Upper lobe of left lung (tissue), 6 donors: ENCODE measurements at regions not wholly inside any gene's neighbourhood (a gene's known extent, or its start where the extent isn't known, plus 50 kb on each side); places are given as distances from the start of the nearest gene placed in this dataset.

ENCODE experiments used
- ATAC-seq, 2 donors: fragments of 200-7000 bp; cut with Tn5 transposase; one replicate each; pipeline ENCODE4 v1.9.1; 2022; ENCODE audit warnings: mild to moderate bottlenecking in 2 of 2, moderate library complexity in 2 of 2; ENCODE audit not compliant: low FRiP score in 2 of 2
- DNase-seq, 2 donors: peaks; one replicate each; pipeline ENCODE4 v3.0.0-alpha.2; 2019 to 2020
- H3K27ac ChIP-seq, 4 donors: fragments of 200-600 bp; sonication (generic); one replicate each; pipeline ENCODE4 v1.5.1; 2016 to 2019
- H3K27me3 ChIP-seq, 4 donors: fragments of 200-600 bp; sonication (generic); one replicate each; pipeline ENCODE4 v1.5.1; 2017 to 2019
- H3K36me3 ChIP-seq, 4 donors: fragments of 200-600 bp; sonication (generic); one replicate each; pipeline ENCODE4 v1.5.1; 2016 to 2019
- H3K4me1 ChIP-seq, 4 donors: fragments of 200-600 bp; sonication (generic); one replicate each; pipeline ENCODE4 v1.5.1; 2018 to 2019
- H3K4me3 ChIP-seq, 4 donors: fragments of 200-600 bp; sonication (generic); one replicate each; pipeline ENCODE4 v1.5.1; 2017 to 2019; ENCODE audit warnings: mild to moderate bottlenecking in 2 of 4, moderate library complexity in 1 of 4
- H3K9me3 ChIP-seq, 4 donors: fragments of 200-600 bp; sonication (generic); one replicate each; pipeline ENCODE4 v1.5.1; 2018 to 2019
- EP300 ChIP-seq, 4 donors: sonication (generic); formaldehyde crosslinking; IDR thresholded peaks; one replicate each; pipeline ENCODE4 v1.5.1; 2017; ENCODE audit warnings: antibody characterized with exemption in 4 of 4, control low read depth in 2 of 4
- POLR2A ChIP-seq, 4 donors: fragments of 450-650 bp; IDR thresholded peaks; one replicate each; pipeline ENCODE4 v1.5.1; 2016 to 2017; ENCODE audit warnings: antibody characterized with exemption in 4 of 4, mild to moderate bottlenecking in 2 of 4
- POLR2AphosphoS5 ChIP-seq, 2 donors: sonication (generic); formaldehyde crosslinking; IDR thresholded peaks; one replicate each; pipeline ENCODE4 v1.5.1; 2017; ENCODE audit warnings: antibody characterized with exemption in 2 of 2
- WGBS, 2 donors: methylation state at CpG; one replicate each; pipeline ENCODE4 v1.1.5; 2017 to 2018; 5-methylcytosine and 5-hydroxymethylcytosine counted together
- TF ChIP-seq, protein P1 (sequence below), 6 experiments: fragments of 450-650 bp in 4 of 6; fragments of 200-600 bp in 2 of 6; sonication (generic) in 2 of 6; IDR thresholded peaks; one replicate each; pipeline ENCODE4 v1.5.1; 2016 to 2019; ENCODE audit warnings: antibody characterized with exemption in 6 of 6
- donor health status: DM: no; HTN: no; CAD: no; lungs with moderate emphysema.
- donor health status: DM: no; HTN: yes; CAD: no; lungs with severe emphysema.

DNA sequence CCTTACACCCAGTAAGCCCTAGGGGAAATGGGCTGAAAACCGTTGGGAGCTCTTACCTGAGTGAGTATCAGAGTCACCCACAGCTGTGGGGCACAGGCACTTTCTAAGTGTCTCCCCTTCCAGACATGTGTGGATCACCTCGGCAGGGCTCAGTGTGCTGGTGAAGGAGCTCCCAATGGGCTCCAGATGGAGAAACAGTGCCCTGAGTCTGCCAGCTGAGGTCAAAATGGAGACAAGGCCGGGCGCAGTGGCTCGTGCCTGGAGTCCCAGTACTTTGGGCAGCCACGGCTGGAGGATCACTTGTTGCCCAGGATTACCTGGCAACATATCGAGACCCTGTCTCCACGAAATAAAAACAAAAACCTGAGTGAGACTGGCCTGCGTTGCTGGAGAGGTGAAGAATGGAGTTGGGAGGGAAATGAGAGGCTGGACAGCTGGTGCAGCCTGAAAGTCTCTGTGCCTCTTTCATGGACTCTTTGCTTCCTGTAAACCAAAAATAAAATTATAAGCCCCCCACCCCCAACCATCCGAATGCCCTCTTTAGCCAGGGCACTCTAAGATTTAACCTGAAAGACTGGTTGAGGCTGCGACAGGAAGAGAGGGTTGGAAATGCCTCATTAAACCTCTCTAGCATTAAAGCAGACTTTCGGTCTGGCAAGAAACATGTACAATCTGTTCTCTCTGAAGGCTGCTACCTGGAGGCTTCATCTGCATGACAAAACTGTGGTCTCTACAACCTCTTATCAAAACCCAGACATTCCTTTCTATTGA, 111.8 kb downstream of the SNX19 start:
- ATAC-seq (no peak), DNase-seq (no peak)
- 83 to 84% methylated on average over 11 to 12 of the region's 12 CpGs for WGBS, 2 donors
- no peak for TF ChIP-seq POLR2A (IDR thresholded peaks at IDR 0.05)
- TF ChIP-seq, protein P1, sequence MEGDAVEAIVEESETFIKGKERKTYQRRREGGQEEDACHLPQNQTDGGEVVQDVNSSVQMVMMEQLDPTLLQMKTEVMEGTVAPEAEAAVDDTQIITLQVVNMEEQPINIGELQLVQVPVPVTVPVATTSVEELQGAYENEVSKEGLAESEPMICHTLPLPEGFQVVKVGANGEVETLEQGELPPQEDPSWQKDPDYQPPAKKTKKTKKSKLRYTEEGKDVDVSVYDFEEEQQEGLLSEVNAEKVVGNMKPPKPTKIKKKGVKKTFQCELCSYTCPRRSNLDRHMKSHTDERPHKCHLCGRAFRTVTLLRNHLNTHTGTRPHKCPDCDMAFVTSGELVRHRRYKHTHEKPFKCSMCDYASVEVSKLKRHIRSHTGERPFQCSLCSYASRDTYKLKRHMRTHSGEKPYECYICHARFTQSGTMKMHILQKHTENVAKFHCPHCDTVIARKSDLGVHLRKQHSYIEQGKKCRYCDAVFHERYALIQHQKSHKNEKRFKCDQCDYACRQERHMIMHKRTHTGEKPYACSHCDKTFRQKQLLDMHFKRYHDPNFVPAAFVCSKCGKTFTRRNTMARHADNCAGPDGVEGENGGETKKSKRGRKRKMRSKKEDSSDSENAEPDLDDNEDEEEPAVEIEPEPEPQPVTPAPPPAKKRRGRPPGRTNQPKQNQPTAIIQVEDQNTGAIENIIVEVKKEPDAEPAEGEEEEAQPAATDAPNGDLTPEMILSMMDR (IDR thresholded peaks at IDR 0.05), result no peak
- TF ChIP-seq POLR2AphosphoS5 (IDR thresholded peaks at IDR 0.05), result no peak
- no peak for TF ChIP-seq EP300 (IDR thresholded peaks at IDR 0.05)
- Histone ChIP-seq H3K36me3 (no peaks in the 10 kb centered on the region), H3K4me3 (no peak overlapping the region), H3K27ac (no peak overlapping the region), H3K4me1 (no peaks in the 10 kb centered on the region), H3K9me3 (no peaks in the 10 kb centered on the region), H3K27me3 (no peaks in the 10 kb centered on the region)

DNA sequence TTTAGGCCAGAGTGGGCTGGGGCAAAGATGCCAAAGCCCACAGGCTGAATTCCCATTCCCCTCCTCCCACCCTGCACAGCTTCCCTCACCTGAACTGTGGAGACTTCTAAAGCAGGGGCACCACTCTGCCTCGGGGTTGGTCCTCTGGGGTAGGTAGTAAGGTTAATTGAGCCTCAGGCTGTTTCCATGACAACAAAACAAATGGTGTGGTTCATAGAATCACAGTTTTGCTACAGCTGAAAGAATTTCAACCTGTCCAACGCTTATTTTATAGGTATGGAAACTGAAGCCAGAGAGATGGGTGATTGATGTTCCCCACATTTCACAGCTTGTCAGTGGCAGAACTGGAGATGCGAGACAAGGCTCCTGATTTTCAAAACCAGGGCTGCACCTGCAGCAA, 109.5 kb downstream of the SNX19 start:
- DNase-seq (no peak), ATAC-seq (peak in 1 of 2 donors; percentile 38)
- 75 to 80% methylated on average over 3 of the region's 3 CpGs for WGBS, 2 donors
- H3K9me3 ChIP-seq, result no peaks in the 10 kb centered on the region
- H3K36me3 ChIP-seq, result no peaks in the 10 kb centered on the region
- no peaks in the 10 kb centered on the region for H3K4me1 ChIP-seq
- no peak overlapping the region for H3K4me3 ChIP-seq
- TF ChIP-seq, protein P1 (IDR thresholded peaks at IDR 0.05), result no peak
- TF ChIP-seq POLR2A (IDR thresholded peaks at IDR 0.05) (no peak), POLR2AphosphoS5 (IDR thresholded peaks at IDR 0.05) (no peak), EP300 (IDR thresholded peaks at IDR 0.05) (no peak)
- H3K27me3 ChIP-seq, result no peaks in the 10 kb centered on the region
- H3K27ac ChIP-seq, result no peak overlapping the region

DNA sequence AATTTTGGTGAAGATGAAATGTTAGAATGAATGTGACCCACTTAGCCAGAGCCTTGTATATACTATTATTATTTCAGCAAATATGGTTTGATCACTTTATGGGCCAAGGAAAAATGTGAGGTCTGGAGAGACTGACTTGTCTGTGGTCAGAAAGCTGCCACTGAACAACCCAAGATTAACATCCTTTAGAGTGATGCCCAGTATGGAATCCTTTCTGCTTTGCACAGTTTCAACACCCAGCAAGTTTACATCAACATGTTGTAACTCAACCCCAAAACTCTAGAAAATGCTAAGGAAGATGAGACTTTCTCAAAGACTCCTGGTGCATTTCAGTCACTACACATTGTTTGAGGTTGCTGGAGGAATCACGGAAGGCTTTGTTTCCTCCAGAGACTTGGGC, 107.7 kb downstream of the SNX19 start:
- Histone ChIP-seq H3K27me3 (no peaks in the 10 kb centered on the region), H3K27ac (no peak overlapping the region), H3K4me1 (no peaks in the 10 kb centered on the region), H3K9me3 (no peaks in the 10 kb centered on the region), H3K36me3 (no peaks in the 10 kb centered on the region), H3K4me3 (no peak overlapping the region)
- DNase-seq, result no peak
- TF ChIP-seq EP300 (IDR thresholded peaks at IDR 0.05), result no peak
- TF ChIP-seq POLR2A (IDR thresholded peaks at IDR 0.05), result no peak
- TF ChIP-seq, protein P1 (IDR thresholded peaks at IDR 0.05), result no peak
- TF ChIP-seq POLR2AphosphoS5 (IDR thresholded peaks at IDR 0.05), result no peak
- no peak for ATAC-seq
- WGBS, 2 donors, result 78 to 88% methylated on average over 1 of the region's 1 CpG

DNA sequence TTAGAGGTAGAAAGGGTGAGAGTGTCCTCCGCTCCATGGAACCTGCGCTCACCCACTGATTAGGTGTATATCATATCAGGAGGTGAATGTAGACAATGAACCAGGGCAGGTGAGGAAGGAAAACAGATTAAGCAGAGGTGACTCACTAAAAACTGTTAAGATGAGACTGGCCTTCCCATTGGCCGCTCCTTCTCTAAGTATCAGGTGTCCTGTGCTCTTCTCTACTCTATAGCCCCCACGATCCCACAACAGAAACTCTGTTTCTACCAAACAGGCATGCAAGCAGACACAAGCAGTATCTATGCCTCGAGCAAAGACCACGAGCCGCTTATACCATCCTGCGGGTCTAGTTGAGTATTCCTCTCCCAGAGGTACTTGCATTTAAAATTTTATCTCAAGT, 103.1 kb downstream of the SNX19 start:
- no peaks in the 10 kb centered on the region for H3K9me3 ChIP-seq
- H3K4me3 ChIP-seq, result no peak overlapping the region
- H3K4me1 ChIP-seq, result no peaks in the 10 kb centered on the region
- H3K27ac ChIP-seq, result no peak overlapping the region
- 87 to 92% methylated on average over 8 of the region's 8 CpGs for WGBS, 2 donors
- H3K36me3 ChIP-seq, result no peaks in the 10 kb centered on the region
- DNase-seq (no peak), ATAC-seq (no peak)
- H3K27me3 ChIP-seq, result no peaks in the 10 kb centered on the region
- TF ChIP-seq, protein P1 (IDR thresholded peaks at IDR 0.05), result no peak

DNA sequence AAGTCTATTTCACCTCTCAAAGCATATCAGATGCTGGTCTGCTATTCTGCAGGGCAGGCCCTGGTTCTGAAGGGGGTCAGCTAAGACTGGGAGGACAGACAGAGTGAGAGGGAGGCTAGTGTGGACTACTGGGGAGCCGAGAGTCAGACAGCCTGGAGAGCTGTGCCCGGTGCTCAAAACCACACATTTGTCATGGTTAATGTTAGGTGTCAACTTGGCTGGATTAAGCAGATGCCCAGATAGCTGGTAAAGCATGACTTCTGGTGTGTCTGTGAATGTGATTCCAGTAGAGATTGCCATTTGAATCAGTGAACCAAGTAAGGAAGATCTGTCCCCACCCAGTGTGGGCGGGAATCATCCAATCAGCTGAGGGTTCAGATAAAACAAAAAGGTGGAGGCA, 102.6 kb downstream of the SNX19 start:
- TF ChIP-seq, protein P1 (IDR thresholded peaks at IDR 0.05), result no peak
- TF ChIP-seq EP300 (IDR thresholded peaks at IDR 0.05) (no peak), POLR2AphosphoS5 (IDR thresholded peaks at IDR 0.05) (no peak), POLR2A (IDR thresholded peaks at IDR 0.05) (no peak)

More for the DNA sequence above, 102.6 kb downstream of the SNX19 start:
- H3K27me3 ChIP-seq, result no peaks in the 10 kb centered on the region
- no peak overlapping the region for H3K27ac ChIP-seq
- ATAC-seq, result no peak
- no peak for DNase-seq
- WGBS, 2 donors, result 68 to 86% methylated on average over 3 of the region's 3 CpGs
- H3K4me3 ChIP-seq, result no peak overlapping the region
- H3K9me3 ChIP-seq, result no peaks in the 10 kb centered on the region
- H3K4me1 ChIP-seq, result no peaks in the 10 kb centered on the region
- no peaks in the 10 kb centered on the region for H3K36me3 ChIP-seq
